Stomach (tissue), 4 donors: ENCODE measurements at regions not wholly inside any gene's neighbourhood (a gene's known extent, or its start where the extent isn't known, plus 50 kb on each side); places are given as distances from the start of the nearest gene placed in this dataset.

Experiments used
- EP300 ChIP-seq: sonication (generic); formaldehyde crosslinking; IDR thresholded peaks from one replicate; pipeline ENCODE4 v1.6.1; 2017; ENCODE audit warnings: antibody characterized with exemption
- POLR2A ChIP-seq, 4 donors: fragments of 450-650 bp; IDR thresholded peaks; one replicate each; pipeline ENCODE4 v1.6.1; 2016; ENCODE audit warnings: antibody characterized with exemption in 4 of 4, control low read depth in 2 of 4, mild to moderate bottlenecking in 1 of 4, moderate library complexity in 1 of 4
- POLR2AphosphoS5 ChIP-seq, 3 donors: sonication (generic); formaldehyde crosslinking; IDR thresholded peaks; one replicate each; pipeline ENCODE4 v1.6.1; 2016; ENCODE audit warnings: antibody characterized with exemption in 3 of 3
- TF ChIP-seq, protein P1 (sequence below), 7 experiments: fragments of 450-650 bp in 4 of 7; fragments of 200-600 bp in 3 of 7; sonication (generic) in 3 of 7; IDR thresholded peaks; one replicate each; pipeline ENCODE4 v1.5.1; 2016 to 2019; ENCODE audit warnings: antibody characterized with exemption in 7 of 7, control low read depth in 2 of 7, mild to moderate bottlenecking in 1 of 7

DNA sequence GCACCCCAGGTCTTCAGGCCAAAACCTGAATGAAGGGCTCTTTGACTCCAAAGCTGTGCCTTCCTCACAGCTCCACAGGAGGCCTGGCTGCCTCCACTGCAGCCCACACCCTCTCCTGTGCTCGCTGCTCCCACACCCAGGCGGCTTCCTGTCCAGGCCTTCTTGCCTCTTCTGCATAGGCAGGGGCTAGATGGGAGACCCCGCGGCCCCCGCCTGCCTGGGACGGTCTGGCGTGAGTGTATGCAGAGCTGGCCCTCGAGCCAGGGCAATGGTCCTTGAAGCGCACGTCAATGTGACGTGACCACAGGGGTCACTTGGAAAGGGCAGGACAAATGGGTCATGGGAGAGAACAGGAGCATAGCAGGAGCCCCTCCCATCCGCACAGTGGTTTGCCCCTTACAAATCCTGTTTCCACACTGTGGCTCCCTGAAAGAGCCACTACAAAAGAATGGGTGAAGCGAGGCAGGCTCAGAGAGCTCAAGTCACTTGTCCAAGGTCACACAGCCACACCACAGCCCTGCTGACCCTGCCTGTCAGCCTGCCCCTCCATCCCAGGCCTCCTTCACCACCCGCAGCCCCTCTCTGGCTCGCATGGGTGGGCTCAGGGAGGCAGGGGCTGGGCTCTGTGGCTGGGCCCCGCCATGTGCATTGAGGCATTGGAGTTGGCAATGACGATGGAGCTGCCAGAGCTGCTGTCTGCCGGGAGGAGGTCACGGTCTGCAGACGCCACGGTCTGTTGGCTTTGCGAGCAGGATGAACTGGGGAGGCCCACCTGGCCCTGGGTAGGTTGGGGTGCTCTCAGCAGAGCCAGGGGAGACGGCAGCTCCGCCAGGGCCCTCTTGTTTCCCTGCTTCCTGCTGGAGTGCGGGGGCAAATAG is 71.2 kb upstream of the WNT11 start:
- TF ChIP-seq POLR2AphosphoS5 (IDR thresholded peaks at IDR 0.05) (no peak), POLR2A (IDR thresholded peaks at IDR 0.05) (no peak), EP300 (no peak)
- TF ChIP-seq, protein P1, sequence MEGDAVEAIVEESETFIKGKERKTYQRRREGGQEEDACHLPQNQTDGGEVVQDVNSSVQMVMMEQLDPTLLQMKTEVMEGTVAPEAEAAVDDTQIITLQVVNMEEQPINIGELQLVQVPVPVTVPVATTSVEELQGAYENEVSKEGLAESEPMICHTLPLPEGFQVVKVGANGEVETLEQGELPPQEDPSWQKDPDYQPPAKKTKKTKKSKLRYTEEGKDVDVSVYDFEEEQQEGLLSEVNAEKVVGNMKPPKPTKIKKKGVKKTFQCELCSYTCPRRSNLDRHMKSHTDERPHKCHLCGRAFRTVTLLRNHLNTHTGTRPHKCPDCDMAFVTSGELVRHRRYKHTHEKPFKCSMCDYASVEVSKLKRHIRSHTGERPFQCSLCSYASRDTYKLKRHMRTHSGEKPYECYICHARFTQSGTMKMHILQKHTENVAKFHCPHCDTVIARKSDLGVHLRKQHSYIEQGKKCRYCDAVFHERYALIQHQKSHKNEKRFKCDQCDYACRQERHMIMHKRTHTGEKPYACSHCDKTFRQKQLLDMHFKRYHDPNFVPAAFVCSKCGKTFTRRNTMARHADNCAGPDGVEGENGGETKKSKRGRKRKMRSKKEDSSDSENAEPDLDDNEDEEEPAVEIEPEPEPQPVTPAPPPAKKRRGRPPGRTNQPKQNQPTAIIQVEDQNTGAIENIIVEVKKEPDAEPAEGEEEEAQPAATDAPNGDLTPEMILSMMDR (IDR thresholded peaks at IDR 0.05): no peak
